ENCODE measurements at regions not wholly inside any gene's neighbourhood (a gene's known extent, or its start where the extent isn't known, plus 50 kb on each side); places are given as distances from the start of the nearest gene placed in this dataset.

DNA sequence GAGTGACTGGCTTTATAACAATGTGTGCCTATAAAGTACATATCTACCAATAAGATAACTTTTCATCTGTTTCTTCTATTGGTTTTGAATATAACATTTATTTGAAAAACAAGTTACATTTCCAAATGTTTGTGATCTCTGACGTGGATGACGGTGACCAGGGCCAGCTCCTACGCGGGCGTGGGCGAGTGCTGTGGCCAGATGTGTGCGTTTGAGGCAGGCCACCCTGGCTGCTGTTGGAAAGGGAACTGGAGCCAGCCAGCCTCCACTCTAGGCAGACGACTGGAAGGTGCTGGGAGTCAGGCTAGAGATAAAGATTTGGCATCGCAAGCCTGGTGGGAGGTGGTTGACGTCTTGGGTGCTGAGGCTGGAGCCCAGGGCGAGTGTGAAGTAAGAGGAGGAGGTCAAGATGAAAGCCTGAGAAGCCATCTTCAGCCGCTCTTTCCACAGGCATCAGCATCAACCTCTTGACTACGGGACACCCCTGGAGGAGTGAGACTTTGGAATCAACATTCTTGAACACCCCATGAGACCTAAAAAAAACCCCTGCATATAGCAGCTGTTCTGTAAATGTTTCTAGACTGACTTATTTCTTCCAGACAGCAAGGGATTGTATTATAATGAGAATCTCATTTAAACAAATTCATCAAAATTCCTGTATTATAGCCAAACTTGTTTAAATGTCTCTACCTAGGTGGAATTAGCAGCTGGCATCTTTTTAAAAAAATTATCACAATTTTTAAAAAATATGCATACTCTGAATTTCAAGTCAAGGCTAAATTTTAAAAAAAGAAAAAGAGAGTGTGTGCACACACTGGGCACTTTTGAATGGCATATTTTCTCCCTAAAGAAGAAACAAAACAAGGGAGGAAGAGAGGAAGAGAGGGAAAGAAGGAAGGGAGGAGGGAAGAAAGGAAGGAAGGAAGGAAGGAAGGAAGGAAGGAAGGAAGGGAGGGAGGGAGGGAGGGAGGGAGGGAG lies 112.5 kb upstream of the SLC44A3 start:
- DNase-seq (ENCODE audit: low read depth) = no peak
- TF ChIP-seq, protein P1, sequence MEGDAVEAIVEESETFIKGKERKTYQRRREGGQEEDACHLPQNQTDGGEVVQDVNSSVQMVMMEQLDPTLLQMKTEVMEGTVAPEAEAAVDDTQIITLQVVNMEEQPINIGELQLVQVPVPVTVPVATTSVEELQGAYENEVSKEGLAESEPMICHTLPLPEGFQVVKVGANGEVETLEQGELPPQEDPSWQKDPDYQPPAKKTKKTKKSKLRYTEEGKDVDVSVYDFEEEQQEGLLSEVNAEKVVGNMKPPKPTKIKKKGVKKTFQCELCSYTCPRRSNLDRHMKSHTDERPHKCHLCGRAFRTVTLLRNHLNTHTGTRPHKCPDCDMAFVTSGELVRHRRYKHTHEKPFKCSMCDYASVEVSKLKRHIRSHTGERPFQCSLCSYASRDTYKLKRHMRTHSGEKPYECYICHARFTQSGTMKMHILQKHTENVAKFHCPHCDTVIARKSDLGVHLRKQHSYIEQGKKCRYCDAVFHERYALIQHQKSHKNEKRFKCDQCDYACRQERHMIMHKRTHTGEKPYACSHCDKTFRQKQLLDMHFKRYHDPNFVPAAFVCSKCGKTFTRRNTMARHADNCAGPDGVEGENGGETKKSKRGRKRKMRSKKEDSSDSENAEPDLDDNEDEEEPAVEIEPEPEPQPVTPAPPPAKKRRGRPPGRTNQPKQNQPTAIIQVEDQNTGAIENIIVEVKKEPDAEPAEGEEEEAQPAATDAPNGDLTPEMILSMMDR (IDR thresholded peaks at IDR 0.05; ENCODE audit: low read depth, low read length, missing control alignments) = no peak
- H3K4me3 ChIP-seq (ENCODE audit: low read depth, low read length) = no peak overlapping the region

DNA sequence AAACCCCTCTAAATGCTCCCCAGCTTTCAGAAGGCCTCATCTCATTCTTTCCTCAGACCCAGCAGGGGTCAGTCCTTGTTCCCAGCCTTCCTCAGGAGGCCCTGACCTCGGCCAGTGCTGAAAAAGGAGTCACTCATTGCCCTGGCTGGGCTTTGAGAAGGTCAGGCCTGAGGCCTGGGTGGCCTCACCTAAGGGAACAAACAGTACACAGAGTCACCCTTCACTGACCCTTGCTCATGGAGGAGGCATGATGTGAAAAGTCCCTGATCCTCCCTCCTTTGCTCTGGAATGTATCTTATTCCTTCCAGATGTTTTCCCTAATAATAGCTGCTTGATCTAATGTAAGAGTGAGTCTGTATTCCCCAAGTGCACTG lies 117.7 kb upstream of the SLC44A3 start:
- no peak overlapping the region for H3K4me3 ChIP-seq (ENCODE audit: low read depth, low read length)
- DNase-seq (ENCODE audit: low read depth) = no peak
- TF ChIP-seq, protein P1 (IDR thresholded peaks at IDR 0.05; ENCODE audit: low read depth, low read length, missing control alignments) = no peak

- H3K4me3 ChIP-seq (ENCODE audit: low read depth, low read length) = no peak overlapping the region
- TF ChIP-seq, protein P1 (IDR thresholded peaks at IDR 0.05; ENCODE audit: low read depth, low read length, missing control alignments) = no peak
- DNase-seq (ENCODE audit: low read depth) = no peak
Observed at GRCh38 chr1:94701796-94702441, 118.2 kb upstream of the SLC44A3 start.

DNA sequence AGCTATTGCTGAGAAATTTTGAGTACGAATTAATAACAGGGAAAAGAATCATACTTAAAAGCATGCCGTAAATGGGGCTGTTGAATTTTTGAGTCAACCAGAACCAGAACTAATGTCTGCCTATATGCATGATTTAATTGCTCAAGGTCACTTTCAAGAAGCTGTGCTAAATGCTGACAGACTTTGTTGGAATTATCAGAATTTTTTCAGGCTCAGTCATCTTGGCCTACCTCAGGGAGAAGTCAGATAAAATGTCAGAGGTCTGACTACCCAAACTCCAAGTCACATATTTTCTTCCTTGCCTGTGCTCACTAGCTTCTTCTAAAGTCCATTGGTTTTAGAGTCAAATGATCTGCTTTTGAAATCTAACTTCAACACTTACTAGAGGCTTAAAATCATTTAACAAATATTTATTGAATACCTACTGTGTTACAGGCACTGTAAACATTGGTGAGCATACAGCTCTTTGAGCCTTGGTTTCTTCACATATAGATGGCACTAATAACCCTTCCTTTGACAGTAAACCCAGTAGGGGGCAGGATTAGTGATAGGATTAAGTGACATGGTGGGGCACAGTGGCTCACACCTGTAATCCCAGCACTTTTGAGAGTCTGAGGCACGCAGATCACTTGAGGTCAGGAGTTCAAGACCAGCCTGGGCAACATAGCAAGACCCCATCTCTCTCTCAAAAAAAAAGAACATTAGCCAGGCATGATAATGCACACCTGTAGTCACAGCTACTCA lies 121.2 kb upstream of the SLC44A3 start:
- no peak for DNase-seq (ENCODE audit: low read depth)
- TF ChIP-seq, protein P1 (IDR thresholded peaks at IDR 0.05; ENCODE audit: low read depth, low read length, missing control alignments) = no peak
- no peak overlapping the region for H3K4me3 ChIP-seq (ENCODE audit: low read depth, low read length)

DNA sequence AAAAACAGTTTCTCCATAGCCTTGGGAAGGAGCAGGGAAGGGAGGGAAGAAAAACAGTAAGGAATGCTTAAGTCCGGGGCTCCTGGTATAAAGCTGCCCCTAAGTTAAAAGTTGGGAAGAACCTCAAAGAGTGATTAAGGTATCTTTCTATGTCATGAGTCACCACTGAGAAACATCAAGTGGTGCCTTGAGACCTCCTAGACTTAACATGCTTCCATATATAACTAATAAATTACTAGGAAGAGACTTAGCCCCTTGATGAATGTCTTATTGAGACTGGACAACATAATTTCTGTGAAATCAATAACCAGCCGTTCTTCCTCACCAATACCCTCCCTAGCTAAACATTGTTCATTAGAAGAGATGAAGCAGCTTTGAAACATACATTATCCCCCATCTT lies 121.8 kb upstream of the SLC44A3 start:
- DNase-seq (ENCODE audit: low read depth) = no peak
- no peak overlapping the region for H3K4me3 ChIP-seq (ENCODE audit: low read depth, low read length)
- TF ChIP-seq, protein P1 (IDR thresholded peaks at IDR 0.05; ENCODE audit: low read depth, low read length, missing control alignments) = no peak

- TF ChIP-seq, protein P1 (IDR thresholded peaks at IDR 0.05; ENCODE audit: low read depth, low read length, missing control alignments) = no peak
- no peak for DNase-seq (ENCODE audit: low read depth)
- no peak overlapping the region for H3K4me3 ChIP-seq (ENCODE audit: low read depth, low read length)
Observed at GRCh38 chr1:94697839-94698238, 122.3 kb upstream of the SLC44A3 start.
